ENCODE measurements at regions not wholly inside any gene's neighbourhood (a gene's known extent, or its start where the extent isn't known, plus 50 kb on each side); places are given as distances from the start of the nearest gene placed in this dataset.
"Not testable (repeated sequence)": the region's sequence is repeated elsewhere in the genome, so short reads cannot be mapped to it uniquely, and the experiment has no call there.

- no peaks in the 10 kb centered on the region for H3K9me3 ChIP-seq
- ATAC-seq (ENCODE audit: insufficient number of reproducible peaks, low FRiP score, low read depth): no peak
- no peak overlapping the region for H3K4me3 ChIP-seq
- H3K27ac ChIP-seq: no peak overlapping the region
- no peak for TF ChIP-seq CTCF (IDR thresholded peaks at IDR 0.05)
- no peaks in the 10 kb centered on the region for H3K27me3 ChIP-seq (replicated peaks; ENCODE audit: insufficient read depth)
- no peaks in the 10 kb centered on the region for H3K4me1 ChIP-seq (ENCODE audit: control insufficient read depth in 1 of 2, low read depth in 2 of 2)
- DNase-seq (ENCODE audit: low spot score): no peak
- no peaks in the 10 kb centered on the region for H3K36me3 ChIP-seq
These were observed 714.4 kb upstream of the NCAM2 start for GRCh38 chr21:20283836-20284235.

DNA sequence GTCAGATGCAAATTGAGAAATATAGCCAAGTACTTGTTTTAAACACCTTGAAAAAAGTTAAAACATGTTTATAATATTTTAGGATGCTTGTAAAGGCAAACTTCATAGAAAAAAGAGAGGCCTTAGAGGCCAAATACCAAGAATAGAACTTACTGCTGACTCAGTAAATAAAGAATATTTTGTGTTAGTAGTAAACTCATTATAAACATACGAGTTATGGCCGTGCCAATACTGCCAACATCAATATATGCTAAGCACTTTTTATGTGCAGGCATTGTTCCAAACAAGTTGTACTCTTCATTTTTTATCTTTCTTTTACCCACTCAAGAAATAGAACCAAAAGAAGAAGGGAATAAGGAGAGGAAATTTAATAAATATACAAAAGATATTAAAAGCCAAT, 705.9 kb upstream of the NCAM2 start:
- no peak for DNase-seq (ENCODE audit: low spot score)

GRCh38 chr21:20292854-20293253, 705.4 kb upstream of the NCAM2 start:
- DNase-seq (ENCODE audit: low spot score); H3K27ac ChIP-seq; H3K4me3 ChIP-seq; H3K4me1 ChIP-seq (ENCODE audit: control insufficient read depth in 1 of 2, low read depth in 2 of 2); H3K27me3 ChIP-seq (replicated peaks; ENCODE audit: insufficient read depth); H3K36me3 ChIP-seq; H3K9me3 ChIP-seq; ATAC-seq (ENCODE audit: insufficient number of reproducible peaks, low FRiP score, low read depth): not testable (repeated sequence)

More for the DNA sequence above, 705.9 kb upstream of the NCAM2 start:
- no peak overlapping the region for H3K27ac ChIP-seq
- H3K36me3 ChIP-seq: no peaks in the 10 kb centered on the region
- no peaks in the 10 kb centered on the region for H3K4me1 ChIP-seq (ENCODE audit: control insufficient read depth in 1 of 2, low read depth in 2 of 2)
- no peaks in the 10 kb centered on the region for H3K9me3 ChIP-seq
- TF ChIP-seq CTCF (IDR thresholded peaks at IDR 0.05): no peak
- no peak for ATAC-seq (ENCODE audit: insufficient number of reproducible peaks, low FRiP score, low read depth)
- H3K4me3 ChIP-seq: no peak overlapping the region
- H3K27me3 ChIP-seq (replicated peaks; ENCODE audit: insufficient read depth): no peaks in the 10 kb centered on the region

- ATAC-seq (ENCODE audit: insufficient number of reproducible peaks, low FRiP score, low read depth) (no peak), DNase-seq (ENCODE audit: low spot score) (no peak)
- Histone ChIP-seq H3K27ac (no peak overlapping the region), H3K36me3 (no peaks in the 10 kb centered on the region), H3K9me3 (no peaks in the 10 kb centered on the region), H3K4me3 (no peak overlapping the region), H3K27me3 (replicated peaks; ENCODE audit: insufficient read depth) (no peaks in the 10 kb centered on the region), H3K4me1 (ENCODE audit: control insufficient read depth in 1 of 2, low read depth in 2 of 2) (no peaks in the 10 kb centered on the region)
- no peak for TF ChIP-seq CTCF (IDR thresholded peaks at IDR 0.05)
These were observed 696.8 kb upstream of the NCAM2 start for GRCh38 chr21:20301395-20301794.

DNA sequence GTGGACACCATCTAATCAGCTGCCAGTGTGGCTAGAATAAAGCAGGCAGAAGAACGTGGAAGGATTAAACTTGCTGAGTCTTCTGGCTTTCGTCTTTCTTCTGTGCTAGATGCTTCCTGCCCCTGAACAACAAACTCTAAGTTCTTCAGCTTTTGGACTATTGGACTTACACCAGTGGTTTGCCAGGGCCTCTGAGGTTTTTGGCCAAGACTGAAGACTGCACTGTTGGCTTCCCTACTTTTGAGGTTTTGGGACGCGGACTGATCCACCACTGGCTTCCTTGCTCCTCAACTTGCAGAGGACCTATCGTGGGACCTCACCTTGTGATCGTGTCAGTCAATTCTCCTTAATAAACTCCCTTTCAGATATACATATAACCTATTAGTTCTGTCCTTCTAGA, 696.1 kb upstream of the NCAM2 start:
- no peak overlapping the region for H3K27ac ChIP-seq
- H3K4me1 ChIP-seq (ENCODE audit: control insufficient read depth in 1 of 2, low read depth in 2 of 2): no peaks in the 10 kb centered on the region
- no peaks in the 10 kb centered on the region for H3K27me3 ChIP-seq (replicated peaks; ENCODE audit: insufficient read depth)
- H3K9me3 ChIP-seq: no peaks in the 10 kb centered on the region
- no peak for TF ChIP-seq CTCF (IDR thresholded peaks at IDR 0.05)
- DNase-seq (ENCODE audit: low spot score) (no peak), ATAC-seq (ENCODE audit: insufficient number of reproducible peaks, low FRiP score, low read depth) (no peak)
- no peaks in the 10 kb centered on the region for H3K36me3 ChIP-seq
- no peak overlapping the region for H3K4me3 ChIP-seq

DNA sequence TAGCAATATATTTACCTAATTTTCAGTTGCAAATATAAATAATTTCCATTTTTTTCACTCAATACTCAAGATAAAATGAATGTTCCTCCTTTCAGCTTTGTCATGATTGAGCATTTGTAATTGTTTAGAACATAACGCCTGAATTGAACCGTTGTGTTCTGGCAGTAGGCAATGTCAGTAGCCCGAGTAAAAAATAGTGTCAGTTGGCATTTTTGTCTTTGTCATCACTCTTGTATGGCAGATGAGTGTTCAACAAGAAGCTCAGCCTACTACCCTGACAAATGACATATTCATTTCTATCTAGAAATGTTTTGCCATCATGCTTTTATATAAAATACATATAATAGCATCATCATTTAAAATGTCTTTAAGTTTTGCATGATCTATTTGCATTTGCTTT, 691.4 kb upstream of the NCAM2 start:
- DNase-seq (ENCODE audit: low spot score): no peak
- no peak for ATAC-seq (ENCODE audit: insufficient number of reproducible peaks, low FRiP score, low read depth)
- Histone ChIP-seq H3K36me3 (no peaks in the 10 kb centered on the region), H3K27ac (no peak overlapping the region), H3K4me3 (no peak overlapping the region), H3K27me3 (replicated peaks; ENCODE audit: insufficient read depth) (no peaks in the 10 kb centered on the region), H3K4me1 (ENCODE audit: control insufficient read depth in 1 of 2, low read depth in 2 of 2) (no peaks in the 10 kb centered on the region), H3K9me3 (no peaks in the 10 kb centered on the region)
- no peak for TF ChIP-seq CTCF (IDR thresholded peaks at IDR 0.05)
